Heart right ventricle (tissue), 16 donors: ENCODE measurements at regions not wholly inside any gene's neighbourhood (a gene's known extent, or its start where the extent isn't known, plus 50 kb on each side); places are given as distances from the start of the nearest gene placed in this dataset.
"Not testable (repeated sequence)": the region's sequence is repeated elsewhere in the genome, so short reads cannot be mapped to it uniquely, and the experiment has no call there.

Experiments
- ATAC-seq, 8 donors: fragments of 200-7000 bp; cut with Tn5 transposase; one replicate each; pipeline ENCODE4 v1.9.1; 2020; ENCODE audit warnings: mild to moderate bottlenecking in 8 of 8, moderate library complexity in 8 of 8, moderate number of reproducible peaks in 1 of 8
- DNase-seq, 2 donors: peaks; one replicate each; pipeline ENCODE4 v3.0.0-alpha.2; 2020
- H3K27ac ChIP-seq, 10 donors: fragments of 200-600 bp; sonication (generic) in 2 of 10; one replicate each; pipeline versions ENCODE4 v1.5.0 to v1.8.0; 2020 to 2022; ENCODE audit warnings: mild to moderate bottlenecking in 3 of 10
- H3K27me3 ChIP-seq, 7 donors: fragments of 200-600 bp; one replicate each; pipeline ENCODE4 v1.8.0; 2021 to 2022; ENCODE audit warnings: mild to moderate bottlenecking in 2 of 7
- H3K36me3 ChIP-seq, 9 donors: fragments of 200-600 bp; sonication (generic) in 1 of 9; one replicate each; pipeline versions ENCODE4 v1.5.0 to v1.8.0; 2020 to 2022; ENCODE audit warnings: mild to moderate bottlenecking in 2 of 9
- H3K4me1 ChIP-seq, 9 donors: fragments of 200-600 bp; sonication (generic) in 1 of 9; one replicate each; pipeline versions ENCODE4 v1.5.0 to v1.8.0; 2020 to 2022; ENCODE audit warnings: mild to moderate bottlenecking in 4 of 9
- H3K4me3 ChIP-seq, 10 donors: fragments of 200-600 bp; sonication (generic) in 2 of 10; one replicate each; pipeline versions ENCODE4 v1.5.0 to v1.8.0; 2020 to 2022; ENCODE audit warnings: mild to moderate bottlenecking in 7 of 10, moderate library complexity in 2 of 10
- H3K9me3 ChIP-seq, 11 donors: fragments of 200-600 bp in 10 of 11; sonication (generic) in 2 of 11; one replicate each; pipeline versions ENCODE4 v1.5.0 to v1.8.0; 2013 to 2022; ENCODE audit warnings: mild to moderate bottlenecking in 2 of 11, control low read depth in 1 of 11, moderate library complexity in 1 of 11
- CTCF ChIP-seq, 9 donors: fragments of 200-600 bp; sonication (generic) in 2 of 9; IDR thresholded peaks; one replicate each; pipeline versions ENCODE4 v1.5.0 to v1.8.0; 2021 to 2022; ENCODE audit warnings: antibody characterized with exemption in 9 of 9, mild to moderate bottlenecking in 5 of 9, moderate library complexity in 1 of 9
- WGBS, 2 donors: extraction: QIAGEN DNeasy Blood & Tissue Kit; methylation state at CpG; one replicate each; pipeline ENCODE4 v1.1.7; 2013; ENCODE audit warnings: inconsistent platforms in 1 of 2; 5-methylcytosine and 5-hydroxymethylcytosine counted together
- intact Hi-C, 10 donors: fragments of 100-400 bp; cut with DNase I; formaldehyde crosslinking; loops; one replicate each; pipeline versions ENCODE4 v1.11.1 to v1.14.2; 2022
- donor health status: Arrhythmogenic right ventricular cardiomyopathy.
- donor health status: ischemic (EF 13 %, LVEDD 7.1; RV severe dilation, severe dysfunction).
- donor health status: healthy with polysubstance abuse.
- donor health status: DM: no; HTN: yes; CAD: no.
- donor health status: DM: no; HTN: no; CAD: no.
- donor health status: ischemic (EF 25% LVEDD 6.9; RV normal size, moderate dysfunction).
- donor health status: ischemic (EF 25% LVEDD 5.7; RV mildly dilated, moderate dysfunction).
- donor health status: healthy.
- donor health status: DM: yes; HTN: yes; CAD: no.
- donor health status: Ischemic cardiomyopathy.
- donor health status: ischemic (EF 35%, LVEDD 5.7; RV mildly dilated, moderate dysfunction).
- donor health status: nonischemic (EF 11% LVEDD 7.7; RV severe dilation, severe dysfunction).
- donor health status: DM: yes; HTN: yes; CAD: no.
- donor health status: PGD.
- donor health status: ischemic (EF 29% LVEDD 5.4; RV normal size, mild dysfunction).
- donor health status: nonischemic (EF 23%, LVEDD 6.1; RV moderate dilation, normal function).

GRCh38 chr12:88856201-88856600, 275.9 kb upstream of the KITLG start:
- Histone ChIP-seq H3K4me1 (no peaks in the 10 kb centered on the region), H3K36me3 (no peaks in the 10 kb centered on the region), H3K27ac (no peak overlapping the region), H3K27me3 (no peaks in the 10 kb centered on the region), H3K9me3 (peaks cover 0 to 8% (median 0%) of the 10 kb centered on the region in 11 donors), H3K4me3 (no peak overlapping the region)
- TF ChIP-seq CTCF (IDR thresholded peaks at IDR 0.05) = no peak
- DNase-seq (no peak), ATAC-seq (no peak)
- intact Hi-C loops = no loop called here
- WGBS, 2 donors = 82 to 85% methylated on average over 2 of the region's 2 CpGs

- Histone ChIP-seq H3K4me1 (no peaks in the 10 kb centered on the region), H3K9me3 (peaks cover 0 to 11% (median 0%) of the 10 kb centered on the region in 11 donors), H3K4me3 (no peak overlapping the region), H3K27ac (no peak overlapping the region), H3K36me3 (no peaks in the 10 kb centered on the region), H3K27me3 (no peaks in the 10 kb centered on the region)
- ATAC-seq (no peak), DNase-seq (no peak)
- WGBS, 2 donors = 79 to 83% methylated on average over 1 of the region's 1 CpG
- no peak for TF ChIP-seq CTCF (IDR thresholded peaks at IDR 0.05)
- intact Hi-C loops = no loop called here
Measured at GRCh38 chr12:88855301-88855700, 275.0 kb upstream of the KITLG start.

- DNase-seq = no peak
- intact Hi-C loops = no loop called here
- no peak overlapping the region for H3K27ac ChIP-seq
Measured at GRCh38 chr12:88854260-88854659, 274.0 kb upstream of the KITLG start.

GRCh38 chr12:88847246-88847645, 267.0 kb upstream of the KITLG start:
- intact Hi-C loops, DNase-seq, H3K27me3 ChIP-seq, H3K4me1 ChIP-seq, H3K4me3 ChIP-seq, ATAC-seq, H3K27ac ChIP-seq, H3K36me3 ChIP-seq: not testable (repeated sequence)
- peaks cover 0 to 38% (median 5%) of the 10 kb centered on the region in 11 donors for H3K9me3 ChIP-seq
- 93 to 97% methylated on average over 12 to 13 of the region's 14 CpGs for WGBS, 2 donors

More at GRCh38 chr12:88854260-88854659, 274.0 kb upstream of the KITLG start:
- ATAC-seq = no peak
- Histone ChIP-seq H3K9me3 (peaks cover 0 to 11% (median 0%) of the 10 kb centered on the region in 11 donors), H3K4me1 (no peaks in the 10 kb centered on the region), H3K27me3 (no peaks in the 10 kb centered on the region), H3K36me3 (no peaks in the 10 kb centered on the region), H3K4me3 (no peak overlapping the region)
- 71 to 87% methylated on average over 1 of the region's 1 CpG for WGBS, 2 donors
- TF ChIP-seq CTCF (IDR thresholded peaks at IDR 0.05) = no peak

- intact Hi-C loops = no loop called here
- no peak for TF ChIP-seq CTCF (IDR thresholded peaks at IDR 0.05)
- DNase-seq = no peak
- H3K4me3 ChIP-seq = no peak overlapping the region
- no peak overlapping the region for H3K27ac ChIP-seq
- H3K4me1 ChIP-seq = no peaks in the 10 kb centered on the region
- 91 to 93% methylated on average over 8 of the region's 8 CpGs for WGBS, 2 donors
- H3K9me3 ChIP-seq = peaks cover 0 to 34% (median 5%) of the 10 kb centered on the region in 11 donors
- H3K27me3 ChIP-seq = no peaks in the 10 kb centered on the region
- ATAC-seq = no peak
- H3K36me3 ChIP-seq = no peaks in the 10 kb centered on the region
Measured at GRCh38 chr12:88844426-88844825, 264.2 kb upstream of the KITLG start.
